Urothelium cell line (cell line): ENCODE measurements at regions not wholly inside any gene's neighbourhood (a gene's known extent, or its start where the extent isn't known, plus 50 kb on each side); places are given as distances from the start of the nearest gene placed in this dataset.
"Not testable (repeated sequence)": the region's sequence is repeated elsewhere in the genome, so short reads cannot be mapped to it uniquely, and the experiment has no call there.

ENCODE experiments used
- DNase-seq: peaks from one replicate; pipeline ENCODE4 v3.0.0; 2011; ENCODE audit warnings: low spot score, mixed read lengths
- FAIRE-seq: peaks from 2 replicates; lab custom pipeline; 2011; peaks lifted over from hg19 to GRCh38; lab: Jason Lieb, UNC

- DNase-seq (no peak), FAIRE-seq (no peak)
These were observed 55.0 kb upstream of the PPP1R2C start for GRCh38 chrX:42832764-42833549.

- not testable (repeated sequence) for FAIRE-seq, DNase-seq
These were observed 55.6 kb upstream of the PPP1R2C start for GRCh38 chrX:42833550-42833940.

- no peak for DNase-seq
- no peak for FAIRE-seq
These were observed 59.3 kb upstream of the PPP1R2C start for GRCh38 chrX:42837101-42837726.

- no peak for DNase-seq
- FAIRE-seq = no peak
These were observed 59.8 kb upstream of the PPP1R2C start for GRCh38 chrX:42837747-42838146.

- FAIRE-seq (no peak), DNase-seq (no peak)
These were observed 61.7 kb upstream of the PPP1R2C start for GRCh38 chrX:42839632-42840031.

GRCh38 chrX:42846741-42847140 lies 68.8 kb upstream of the PPP1R2C start:
- FAIRE-seq = no peak
- no peak for DNase-seq

- FAIRE-seq (no peak), DNase-seq (no peak)
These were observed 77.3 kb upstream of the PPP1R2C start for GRCh38 chrX:42855259-42855658.

GRCh38 chrX:42857766-42858165 lies 79.8 kb upstream of the PPP1R2C start:
- FAIRE-seq = no peak
- DNase-seq = no peak

GRCh38 chrX:42869011-42869410 lies 91.0 kb upstream of the PPP1R2C start:
- no peak for DNase-seq
- no peak for FAIRE-seq

GRCh38 chrX:42869659-42870476 lies 91.9 kb upstream of the PPP1R2C start:
- DNase-seq (no peak), FAIRE-seq (no peak)

- DNase-seq (no peak), FAIRE-seq (no peak)
These were observed 108.6 kb upstream of the PPP1R2C start for GRCh38 chrX:42886519-42886918.

GRCh38 chrX:42900947-42901346 lies 123.0 kb upstream of the PPP1R2C start:
- DNase-seq (no peak), FAIRE-seq (no peak)

- DNase-seq (no peak), FAIRE-seq (no peak)
These were observed 124.5 kb upstream of the PPP1R2C start for GRCh38 chrX:42902513-42902912.

- FAIRE-seq (no peak), DNase-seq (peak; percentile 6)
These were observed 142.8 kb upstream of the PPP1R2C start for GRCh38 chrX:42920752-42921151.

- DNase-seq = no peak
- FAIRE-seq = no peak
These were observed 152.1 kb upstream of the PPP1R2C start for GRCh38 chrX:42930071-42930470.

GRCh38 chrX:42930951-42931350 lies 153.0 kb upstream of the PPP1R2C start:
- no peak for FAIRE-seq
- DNase-seq = no peak

GRCh38 chrX:42933187-42933586 lies 155.2 kb upstream of the PPP1R2C start:
- DNase-seq (no peak), FAIRE-seq (no peak)

GRCh38 chrX:42934020-42934726 lies 156.2 kb upstream of the PPP1R2C start:
- DNase-seq (no peak), FAIRE-seq (no peak)

- FAIRE-seq = no peak
- DNase-seq = no peak
These were observed 163.7 kb upstream of the PPP1R2C start for GRCh38 chrX:42941671-42942070.

GRCh38 chrX:42943051-42943974 lies 165.3 kb upstream of the PPP1R2C start:
- peak; percentile 11 for DNase-seq
- no peak for FAIRE-seq
